Vagina (tissue), 2 donors: ENCODE measurements at regions not wholly inside any gene's neighbourhood (a gene's known extent, or its start where the extent isn't known, plus 50 kb on each side); places are given as distances from the start of the nearest gene placed in this dataset.

Experiments
- CTCF ChIP-seq, 3 experiments: fragments of 450-650 bp in 2 of 3; fragments of 200-600 bp in 1 of 3; sonication (generic) in 1 of 3; IDR thresholded peaks; one replicate each; pipeline ENCODE4 v1.5.1; 2017 to 2019; ENCODE audit warnings: antibody characterized with exemption in 3 of 3, mild to moderate bottlenecking in 2 of 3, moderate library complexity in 2 of 3
- POLR2A ChIP-seq, 2 donors: fragments of 450-650 bp; IDR thresholded peaks; one replicate each; pipeline ENCODE4 v1.6.1; 2017; ENCODE audit warnings: antibody characterized with exemption in 2 of 2, mild to moderate bottlenecking in 2 of 2, moderate library complexity in 2 of 2
- POLR2AphosphoS5 ChIP-seq, 2 donors: sonication (generic); formaldehyde crosslinking; IDR thresholded peaks; one replicate each; pipeline ENCODE4 v1.9.0; 2017; ENCODE audit warnings: antibody characterized with exemption in 2 of 2, mild to moderate bottlenecking in 2 of 2, low read depth in 1 of 2; ENCODE audit not compliant: insufficient read depth in 1 of 2

- TF ChIP-seq POLR2A (IDR thresholded peaks at IDR 0.05) (no peak), CTCF (IDR thresholded peaks at IDR 0.05) (no peak), POLR2AphosphoS5 (IDR thresholded peaks at IDR 0.05; ENCODE audit: insufficient read depth in 1 of 2, low read depth in 1 of 2) (no peak)
Measured at GRCh38 chr6:169881976-169882375, 130.6 kb downstream of the ERMARD start.
